H9 (cell line): ENCODE measurements at regions not wholly inside any gene's neighbourhood (a gene's known extent, or its start where the extent isn't known, plus 50 kb on each side); places are given as distances from the start of the nearest gene placed in this dataset.
A peak's percentile ranks its signal among the peaks of the same experiment; 100 is the strongest.
"Not testable (repeated sequence)": the region's sequence is repeated elsewhere in the genome, so short reads cannot be mapped to it uniquely, and the experiment has no call there.

Source experiments
- DNase-seq: peaks from one replicate; pipeline ENCODE4 v3.0.0-alpha.2; 2017
- H2AFZ ChIP-seq: one replicate; pipeline ENCODE4 v1.6.1; 2013; ENCODE audit warnings: mild to moderate bottlenecking, low read length, control low read depth, moderate library complexity
- H2AK5ac ChIP-seq: 2 replicates; pipeline ENCODE4 v1.6.1; 2013; ENCODE audit warnings: low read length, control low read depth, mixed read lengths; ENCODE audit not compliant: insufficient read length
- H2BK120ac ChIP-seq: one replicate; pipeline ENCODE4 v1.6.1; 2013; ENCODE audit warnings: low read depth, mild to moderate bottlenecking, low read length, control low read depth, inconsistent platforms; ENCODE audit not compliant: poor library complexity, severe bottlenecking
- H2BK12ac ChIP-seq: 2 replicates; pipeline ENCODE4 v1.6.1; 2013; ENCODE audit warnings: low read length, control low read depth, mixed read lengths, low read depth; ENCODE audit not compliant: insufficient read length
- H2BK15ac ChIP-seq: 2 replicates; pipeline ENCODE4 v1.6.1; 2013; ENCODE audit warnings: low read depth, low read length, control low read depth
- H2BK20ac ChIP-seq: one replicate; pipeline ENCODE4 v1.6.1; 2013; ENCODE audit warnings: low read depth, mild to moderate bottlenecking, low read length, control low read depth, inconsistent platforms; ENCODE audit not compliant: poor library complexity, severe bottlenecking
- H2BK5ac ChIP-seq: 2 replicates; pipeline ENCODE4 v1.6.1; 2013; ENCODE audit warnings: low read length, control low read depth, mixed read lengths; ENCODE audit not compliant: insufficient read length
- H3K14ac ChIP-seq: 2 replicates; pipeline ENCODE4 v1.6.1; 2013; ENCODE audit warnings: low read length, control low read depth; ENCODE audit not compliant: insufficient read depth
- H3K18ac ChIP-seq: 2 replicates; pipeline ENCODE4 v1.6.1; 2013; ENCODE audit warnings: low read depth, mild to moderate bottlenecking, mixed read lengths, low read length, control low read depth; ENCODE audit not compliant: insufficient read length
- H3K23ac ChIP-seq: 2 replicates; pipeline ENCODE4 v1.6.1; 2013; ENCODE audit warnings: low read length, control low read depth, mixed read lengths, low read depth; ENCODE audit not compliant: insufficient read length
- H3K23me2 ChIP-seq: 2 replicates; pipeline ENCODE4 v1.6.1; 2013; ENCODE audit warnings: low read depth, mild to moderate bottlenecking, mixed read lengths, low read length, control low read depth; ENCODE audit not compliant: insufficient read length, poor library complexity, severe bottlenecking
- H3K27ac ChIP-seq: 2 replicates; pipeline ENCODE4 v1.5.1; 2013; ENCODE audit warnings: low read length, control low read depth, mixed read lengths, low read depth; ENCODE audit not compliant: insufficient read length
- H3K27me3 ChIP-seq: 2 replicates; pipeline ENCODE4 v1.6.1; 2013; ENCODE audit warnings: low read length, control low read depth, inconsistent platforms; ENCODE audit not compliant: insufficient read depth
- H3K4ac ChIP-seq: 2 replicates; pipeline ENCODE4 v1.6.1; 2013; ENCODE audit warnings: low read depth, mild to moderate bottlenecking, control low read depth, inconsistent platforms, low read length, moderate library complexity
- H3K4me1 ChIP-seq: 2 replicates; pipeline ENCODE4 v1.6.1; 2013; ENCODE audit warnings: low read length, control low read depth, inconsistent platforms; ENCODE audit not compliant: insufficient read depth
- H3K4me2 ChIP-seq: 2 replicates; pipeline ENCODE4 v1.6.1; 2013; ENCODE audit warnings: low read length, control low read depth, mixed read lengths; ENCODE audit not compliant: insufficient read length, insufficient read depth
- H3K56ac ChIP-seq: 2 replicates; pipeline ENCODE4 v1.6.1; 2013; ENCODE audit warnings: low read depth, mild to moderate bottlenecking, mixed read lengths, low read length, control low read depth; ENCODE audit not compliant: insufficient read length
- H3K79me1 ChIP-seq: 2 replicates; pipeline ENCODE4 v1.6.1; 2013; ENCODE audit warnings: low read depth, mild to moderate bottlenecking, moderate library complexity, low read length, control low read depth, inconsistent platforms; ENCODE audit not compliant: insufficient read depth, poor library complexity, severe bottlenecking
- H3K79me2 ChIP-seq: 2 replicates; pipeline ENCODE4 v1.6.1; 2013; ENCODE audit warnings: low read length, control low read depth, inconsistent platforms; ENCODE audit not compliant: insufficient read depth
- H3K9ac ChIP-seq: 2 replicates; pipeline ENCODE4 v1.6.1; 2013; ENCODE audit warnings: low read length, control low read depth, mixed read lengths; ENCODE audit not compliant: insufficient read length; ENCODE audit errors: extremely low read depth
- H3K9me3 ChIP-seq: one replicate; pipeline ENCODE4 v1.6.1; 2013; ENCODE audit warnings: low read depth, low read length, inconsistent platforms; ENCODE audit not compliant: control insufficient read depth
- H3T11ph ChIP-seq: one replicate; pipeline ENCODE4 v1.6.1; 2013; ENCODE audit warnings: mild to moderate bottlenecking, low read length, control low read depth, inconsistent platforms
- H4K20me1 ChIP-seq: one replicate; pipeline ENCODE4 v1.6.1; 2013; ENCODE audit not compliant: control insufficient read depth, insufficient read length, insufficient read depth
- H4K5ac ChIP-seq: 2 replicates; pipeline ENCODE4 v1.6.1; 2013; ENCODE audit warnings: low read depth, mild to moderate bottlenecking, mixed read lengths, low read length, control low read depth; ENCODE audit not compliant: insufficient read length
- H4K8ac ChIP-seq: replicated peaks from 2 replicates; pipeline ENCODE4 v1.6.1; 2013; ENCODE audit warnings: low read length, control low read depth, mixed read lengths, low read depth; ENCODE audit not compliant: insufficient read length
- H4K91ac ChIP-seq: 2 replicates; pipeline ENCODE4 v1.6.1; 2013; ENCODE audit warnings: low read depth, mild to moderate bottlenecking, moderate library complexity, mixed read lengths, low read length, control low read depth; ENCODE audit not compliant: insufficient read length
- H3K27ac Mint-ChIP-seq, 3 experiments: 2 replicates in 2 of 3; 3 replicates in 1 of 3; pipeline ENCODE4 v1.8.0; 2020 to 2021; ENCODE audit warnings: mixed read lengths in 3 of 3, mild to moderate bottlenecking in 1 of 3, moderate library complexity in 1 of 3
- H3K27me3 Mint-ChIP-seq: 2 replicates; pipeline ENCODE4 v1.8.0; 2021; ENCODE audit warnings: low read depth, mild to moderate bottlenecking, moderate library complexity, mixed read lengths
- H3K36me3 Mint-ChIP-seq, 3 experiments: 2 replicates in 2 of 3; 3 replicates in 1 of 3; pipeline ENCODE4 v1.8.0; 2020 to 2021; ENCODE audit warnings: low read depth in 3 of 3, mixed read lengths in 3 of 3; ENCODE audit not compliant: insufficient read depth in 1 of 3
- H3K4me1 Mint-ChIP-seq, 2 experiments: 2 replicates each; pipeline ENCODE4 v1.8.0; 2020; ENCODE audit warnings: mixed read lengths in 2 of 2
- H3K4me3 Mint-ChIP-seq, 2 experiments: 2 replicates in 1 of 2; 3 replicates in 1 of 2; pipeline ENCODE4 v1.8.0; 2020 to 2021; ENCODE audit warnings: mild to moderate bottlenecking in 2 of 2, mixed read lengths in 2 of 2, moderate library complexity in 1 of 2
- H3K9me3 Mint-ChIP-seq, 2 experiments: 2 replicates in 1 of 2; 3 replicates in 1 of 2; pipeline ENCODE4 v1.8.0; 2020; ENCODE audit warnings: mild to moderate bottlenecking in 2 of 2, mixed read lengths in 2 of 2, moderate library complexity in 1 of 2
- WGBS: extraction: QIAGEN DNeasy Blood & Tissue Kit; methylation state at CpG from one replicate; pipeline ENCODE4 v1.1.7; 2013; ENCODE audit warnings: missing lambda C conversion rate, low lambda C conversion rate, mixed read lengths; ENCODE audit not compliant: insufficient read length; ENCODE audit errors: extremely low coverage; 5-methylcytosine and 5-hydroxymethylcytosine counted together

GRCh38 chr16:29213770-29214169, 192.7 kb downstream of the NPIPB11 start:
- H3K14ac ChIP-seq, H4K5ac ChIP-seq, H2AK5ac ChIP-seq, H3K56ac ChIP-seq, H3K23ac ChIP-seq, H3K4me2 ChIP-seq, H2BK15ac ChIP-seq, H2BK120ac ChIP-seq, H3K9ac ChIP-seq, H3K4me3 Mint-ChIP-seq, H3K79me1 ChIP-seq, H3K36me3 Mint-ChIP-seq, H2BK20ac ChIP-seq, H4K8ac ChIP-seq, H3K27ac ChIP-seq, H2BK12ac ChIP-seq, H4K20me1 ChIP-seq, H3K27me3 ChIP-seq, H3K9me3 ChIP-seq, H3T11ph ChIP-seq, H3K4me1 Mint-ChIP-seq, H3K27ac Mint-ChIP-seq, H3K4ac ChIP-seq, H3K27me3 Mint-ChIP-seq, H3K79me2 ChIP-seq, H3K4me1 ChIP-seq, H4K91ac ChIP-seq, H3K18ac ChIP-seq, H2BK5ac ChIP-seq, H2AFZ ChIP-seq, H3K23me2 ChIP-seq, H3K9me3 Mint-ChIP-seq: not testable (repeated sequence)
- WGBS: no CpG with 5 or more reads among the region's 3 CpGs
- DNase-seq: peak; percentile 0

- not testable (repeated sequence) for H3K4me3 Mint-ChIP-seq, H3K27me3 ChIP-seq, H4K91ac ChIP-seq, H3K4me1 ChIP-seq, H4K5ac ChIP-seq, H2BK15ac ChIP-seq, H2BK20ac ChIP-seq, H3K18ac ChIP-seq, H3K9ac ChIP-seq, H2BK5ac ChIP-seq, H4K20me1 ChIP-seq, H3K23me2 ChIP-seq, H3K36me3 Mint-ChIP-seq, H3K4me2 ChIP-seq, H2BK120ac ChIP-seq, H3K79me1 ChIP-seq, H3K9me3 Mint-ChIP-seq, H2BK12ac ChIP-seq, H3K23ac ChIP-seq, H3K27me3 Mint-ChIP-seq, H3K27ac ChIP-seq, H2AFZ ChIP-seq, H3K14ac ChIP-seq, H3K9me3 ChIP-seq, H3K27ac Mint-ChIP-seq, H4K8ac ChIP-seq, H3K79me2 ChIP-seq, H3T11ph ChIP-seq, H3K4me1 Mint-ChIP-seq, H2AK5ac ChIP-seq, H3K4ac ChIP-seq, H3K56ac ChIP-seq
- WGBS: no CpG with 5 or more reads among the region's 6 CpGs
- DNase-seq: peak; percentile 14
These were observed 193.3 kb downstream of the NPIPB11 start for GRCh38 chr16:29213251-29213650.
